ENCODE measurements at regions not wholly inside any gene's neighbourhood (a gene's known extent, or its start where the extent isn't known, plus 50 kb on each side); places are given as distances from the start of the nearest gene placed in this dataset.
A peak's percentile ranks its signal among the peaks of the same experiment; 100 is the strongest.

DNA sequence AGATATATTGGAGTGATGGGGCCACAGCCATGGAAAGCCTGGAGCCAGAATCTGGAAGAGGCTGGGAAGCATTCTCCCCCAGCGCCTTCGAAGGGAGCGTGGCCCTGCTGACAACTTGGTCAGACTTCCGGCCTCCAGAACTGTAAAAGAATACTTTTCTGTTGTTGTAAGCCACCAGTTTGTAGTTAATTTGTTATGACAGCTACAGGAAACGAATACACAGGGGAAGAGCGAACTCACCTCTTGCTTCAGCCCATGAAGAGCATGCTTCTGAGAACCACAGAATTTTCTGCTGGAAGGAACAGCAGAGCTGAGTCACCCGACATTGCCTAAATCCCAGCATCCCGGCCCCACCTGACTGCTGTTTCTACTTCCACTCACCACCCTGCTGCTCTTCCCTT lies 501.7 kb downstream of the SHQ1 start (continued):
- no peak for TF ChIP-seq ZNF462 (CRISPR knock-in tag; IDR thresholded peaks at IDR 0.05)
- TF ChIP-seq ZNF331 (CRISPR knock-in tag; IDR thresholded peaks at IDR 0.05; ENCODE audit: low read depth), result no peak
- TF ChIP-seq STAT1 (IDR thresholded peaks at IDR 0.05; ENCODE audit: unreplicated experiment), result no peak
- TF ChIP-seq ZNF114 (CRISPR knock-in tag; IDR thresholded peaks at IDR 0.05), result no peak

- Mint-ChIP-seq H3K27me3 (ENCODE audit: insufficient read depth, low read depth, poor library complexity) (peaks cover 9% of the 10 kb centered on the region), H3K36me3 (ENCODE audit: low read depth) (no peaks in the 10 kb centered on the region), H3K4me3 (no peak overlapping the region), H3K9me3 (no peaks in the 10 kb centered on the region), H3K4me1 (peaks cover 18% of the 10 kb centered on the region), H3K27ac (no peak overlapping the region)
- peak; percentile 20 to 59; a peak in 3 of 4 replicates for TF ChIP-seq CTCF (conservative IDR thresholded peaks at IDR 0.05; ENCODE audit: low read depth in 2 of 2)
- TF ChIP-seq ETS1 (IDR thresholded peaks at IDR 0.05), result no peak
- H4K20me1 ChIP-seq (replicated peaks; ENCODE audit: insufficient read depth), result no peaks in the 10 kb centered on the region
- H3F3A ChIP-seq (replicated peaks; ENCODE audit: low read depth), result no peaks in the 10 kb centered on the region
- no peaks in the 10 kb centered on the region for H3K9me2 ChIP-seq (ENCODE audit: insufficient read depth)
- no peaks in the 10 kb centered on the region for H3K79me2 ChIP-seq (replicated peaks; ENCODE audit: insufficient read depth)
- ATAC-seq, result peak; percentile 64
- peak; percentile 28 for DNase-seq (ENCODE audit: low spot score)
- H3K27me3 ChIP-seq (ENCODE audit: insufficient read depth), result no peaks in the 10 kb centered on the region
- peaks cover 6% of the 10 kb centered on the region; the same call in 1 of the 2 replicates for H3K4me1 ChIP-seq (ENCODE audit: insufficient read depth)
- peak overlapping the region; percentile 85 for H2AFZ ChIP-seq
- no peak overlapping the region for H3K4me3 ChIP-seq
- no peak overlapping the region for H3K27ac ChIP-seq (ENCODE audit: low read depth)
- no peaks in the 10 kb centered on the region for H3K36me3 ChIP-seq (ENCODE audit: insufficient read depth)
- H3K4me2 ChIP-seq, result no peak overlapping the region
Measured at GRCh38 chr3:72345980-72346379, 502.3 kb downstream of the SHQ1 start.
